Right ventricle myocardium superior (tissue), 1 donor: ENCODE measurements at regions not wholly inside any gene's neighbourhood (a gene's known extent, or its start where the extent isn't known, plus 50 kb on each side); places are given as distances from the start of the nearest gene placed in this dataset.

ENCODE experiments used
- ATAC-seq: fragments of 200-7000 bp; cut with Tn5 transposase; one replicate; pipeline ENCODE4 v1.9.1; 2020; ENCODE audit warnings: mild to moderate bottlenecking; ENCODE audit not compliant: poor library complexity
- DNase-seq: peaks from one replicate; pipeline ENCODE4 v3.0.0-alpha.2; 2020
- intact Hi-C: fragments of 100-400 bp; cut with DNase I; formaldehyde crosslinking; loops from one replicate; pipeline ENCODE4 v1.11.2; 2022
- donor health status: DM: no; HTN: yes; CAD: no; lungs with severe emphysema.

DNA sequence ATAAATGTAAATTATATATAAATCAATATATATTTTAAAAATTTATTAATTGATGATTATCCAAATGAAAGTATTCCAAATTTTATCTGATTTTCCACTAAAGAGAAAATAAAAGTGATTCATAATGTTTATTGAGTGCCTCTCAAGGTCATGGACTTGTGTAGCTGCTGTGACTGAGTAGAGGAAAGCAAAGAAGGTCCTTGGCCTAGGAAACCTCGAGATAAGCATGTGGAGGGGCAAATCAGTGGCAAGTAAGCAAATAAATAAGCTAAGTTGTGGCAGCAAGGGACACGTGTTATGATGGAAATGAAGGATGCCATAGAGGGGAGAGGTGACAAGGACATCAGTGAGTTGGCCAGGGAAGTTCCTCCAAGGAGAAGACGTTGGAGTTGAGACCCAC, 866.1 kb upstream of the ID2 start:
- ATAC-seq = no peak
- no peak for DNase-seq
- intact Hi-C loops = no loop called here

DNA sequence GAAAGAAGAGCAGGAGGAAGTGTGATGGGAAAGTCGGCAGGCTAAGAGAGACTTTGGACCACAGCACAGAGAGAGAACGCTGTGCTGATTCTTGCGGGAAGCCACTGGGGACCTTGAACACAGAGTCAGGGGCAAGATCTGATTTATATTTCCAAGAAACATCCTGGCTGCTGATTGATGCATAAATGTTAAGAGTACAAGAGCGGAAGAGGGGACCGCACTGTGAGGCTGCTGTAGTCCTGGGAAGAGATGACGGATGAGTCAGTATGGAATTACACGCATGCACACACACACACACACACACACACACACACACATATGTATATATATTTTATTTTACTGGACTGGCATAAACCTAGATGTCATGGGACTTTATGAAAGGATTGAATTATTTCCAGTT, 865.6 kb upstream of the ID2 start:
- no peak for DNase-seq
- no peak for ATAC-seq
- intact Hi-C loops = no loop called here

DNA sequence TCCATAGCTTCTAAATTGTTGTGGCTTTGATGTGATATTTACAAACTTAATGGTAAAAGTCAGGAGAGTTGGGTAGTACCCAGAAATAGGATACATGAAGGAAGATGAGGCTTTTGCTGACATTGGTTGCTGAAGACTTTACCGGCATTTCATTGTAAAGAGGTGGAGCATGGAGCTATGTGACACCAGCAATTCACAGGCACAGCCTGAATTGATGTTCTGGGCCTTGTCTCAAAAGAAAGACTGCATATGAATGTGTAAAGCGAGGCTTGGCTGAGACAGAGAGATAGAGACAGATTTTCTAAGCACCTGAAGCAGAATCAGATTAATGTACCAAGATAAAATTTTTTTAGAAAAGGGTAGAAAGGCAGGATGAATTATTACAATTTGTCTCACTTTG, 864.9 kb upstream of the ID2 start:
- ATAC-seq = no peak
- intact Hi-C loops = no loop called here

GRCh38 chr2:7819316-7819715, 862.5 kb upstream of the ID2 start:
- DNase-seq = no peak
- ATAC-seq = no peak
- intact Hi-C loops = no loop called here

More for the DNA sequence above, 864.9 kb upstream of the ID2 start:
- DNase-seq = no peak

- intact Hi-C loops = no loop called here
- ATAC-seq = no peak
These were observed 862.0 kb upstream of the ID2 start for GRCh38 chr2:7819850-7820249.

DNA sequence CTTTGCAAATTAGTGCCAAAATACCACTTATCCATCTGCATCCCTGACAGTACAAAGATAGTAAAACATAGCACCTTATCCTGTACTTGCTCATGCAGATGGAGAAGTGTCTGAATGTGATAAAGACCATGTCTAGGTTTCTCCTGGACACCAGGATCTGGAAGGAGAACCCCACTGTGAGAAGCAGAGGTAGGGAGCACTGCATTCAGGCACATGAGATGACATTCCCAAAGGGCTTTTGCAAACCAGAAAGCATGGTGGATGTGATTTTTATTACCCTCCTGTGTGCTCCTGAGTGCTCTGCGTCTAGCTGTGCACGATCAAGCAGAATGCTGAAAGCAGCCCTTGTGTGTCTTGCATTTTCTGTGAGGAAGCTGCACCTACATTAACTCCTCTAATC, 857.6 kb upstream of the ID2 start:
- no peak for ATAC-seq
- intact Hi-C loops = no loop called here

More at GRCh38 chr2:7819850-7820249, 862.0 kb upstream of the ID2 start:
- DNase-seq = no peak

DNA sequence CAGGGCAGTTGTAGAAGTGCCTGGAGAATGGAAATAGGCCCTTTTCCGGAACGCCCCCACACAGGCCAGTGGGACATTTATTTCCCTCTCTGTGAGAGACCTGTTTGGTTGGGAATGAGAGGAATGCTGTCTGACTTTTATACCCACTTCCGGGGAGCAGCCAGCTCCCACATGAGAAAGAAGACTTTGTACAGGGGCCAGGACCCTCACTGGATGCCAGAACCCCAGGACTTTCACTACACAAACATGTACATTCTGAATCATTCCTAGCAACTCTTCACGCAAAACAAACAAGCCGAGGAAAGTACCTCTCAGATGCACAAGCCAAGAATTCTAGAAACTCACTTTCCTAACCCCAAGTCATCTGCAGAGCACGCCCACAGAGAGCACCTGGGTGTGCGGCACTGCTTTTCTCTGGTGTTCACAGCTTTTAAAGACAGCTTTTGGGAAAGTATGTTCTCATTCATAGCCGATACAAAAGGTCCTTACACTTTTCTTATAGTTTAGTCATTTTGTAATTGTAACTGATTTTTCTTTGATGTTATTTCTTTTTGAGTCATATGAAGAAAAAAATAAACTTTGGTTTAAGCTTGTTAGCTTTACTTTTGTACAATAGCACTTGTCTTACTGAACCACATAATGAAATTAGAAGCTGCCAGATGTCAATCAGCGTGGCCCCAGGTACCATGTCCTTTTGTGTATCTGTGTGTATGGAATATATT, 856.1 kb upstream of the ID2 start:
- DNase-seq = no peak
- intact Hi-C loops = no loop called here
- ATAC-seq = no peak

More for the DNA sequence above, 857.6 kb upstream of the ID2 start:
- no peak for DNase-seq

- DNase-seq = no peak
- no peak for ATAC-seq
- intact Hi-C loops = no loop called here
These were observed 855.2 kb upstream of the ID2 start for GRCh38 chr2:7826656-7827055.

DNA sequence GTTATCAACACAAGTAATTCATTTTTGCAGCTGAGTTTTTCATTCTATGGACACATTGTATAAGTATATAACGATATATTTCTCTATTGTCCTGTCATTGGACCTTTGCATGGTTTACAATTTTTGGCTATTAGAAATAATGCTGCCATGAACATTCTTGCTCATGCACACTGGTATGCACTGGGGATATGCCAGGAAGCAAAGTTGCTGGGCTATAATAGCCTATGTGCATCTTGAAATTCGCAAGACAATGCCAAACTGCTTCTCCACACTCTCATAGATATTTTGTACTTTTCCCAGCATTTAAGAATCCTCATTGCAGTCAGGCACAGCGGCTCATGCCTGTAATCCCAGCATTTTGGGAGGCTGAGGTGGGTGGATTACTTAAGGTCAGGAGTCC, 852.6 kb upstream of the ID2 start:
- intact Hi-C loops = no loop called here

GRCh38 chr2:7830616-7831015, 851.2 kb upstream of the ID2 start:
- intact Hi-C loops = no loop called here
- no peak for ATAC-seq
- DNase-seq = no peak

More for the DNA sequence above, 852.6 kb upstream of the ID2 start:
- ATAC-seq (no peak), DNase-seq (no peak)

DNA sequence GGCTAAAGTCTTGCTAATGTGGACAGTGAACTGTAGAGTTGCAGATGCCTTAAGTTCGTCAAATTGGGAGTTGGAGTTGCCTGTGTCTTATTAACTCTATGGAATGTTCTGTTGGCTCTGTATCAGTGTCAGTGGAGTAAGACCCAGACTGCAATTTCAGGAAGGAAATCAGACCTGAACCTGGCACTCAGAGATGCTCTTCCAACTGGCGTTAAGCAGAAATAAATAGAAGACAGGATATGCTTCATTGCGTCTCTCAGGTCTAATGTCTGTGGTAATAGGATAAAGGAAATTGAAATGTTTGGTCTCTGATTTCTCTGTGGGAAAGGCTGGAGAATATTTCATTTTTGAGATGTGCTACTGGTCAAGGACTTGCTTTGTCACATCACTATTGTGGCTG, 846.7 kb upstream of the ID2 start:
- DNase-seq (no peak), ATAC-seq (no peak)

DNA sequence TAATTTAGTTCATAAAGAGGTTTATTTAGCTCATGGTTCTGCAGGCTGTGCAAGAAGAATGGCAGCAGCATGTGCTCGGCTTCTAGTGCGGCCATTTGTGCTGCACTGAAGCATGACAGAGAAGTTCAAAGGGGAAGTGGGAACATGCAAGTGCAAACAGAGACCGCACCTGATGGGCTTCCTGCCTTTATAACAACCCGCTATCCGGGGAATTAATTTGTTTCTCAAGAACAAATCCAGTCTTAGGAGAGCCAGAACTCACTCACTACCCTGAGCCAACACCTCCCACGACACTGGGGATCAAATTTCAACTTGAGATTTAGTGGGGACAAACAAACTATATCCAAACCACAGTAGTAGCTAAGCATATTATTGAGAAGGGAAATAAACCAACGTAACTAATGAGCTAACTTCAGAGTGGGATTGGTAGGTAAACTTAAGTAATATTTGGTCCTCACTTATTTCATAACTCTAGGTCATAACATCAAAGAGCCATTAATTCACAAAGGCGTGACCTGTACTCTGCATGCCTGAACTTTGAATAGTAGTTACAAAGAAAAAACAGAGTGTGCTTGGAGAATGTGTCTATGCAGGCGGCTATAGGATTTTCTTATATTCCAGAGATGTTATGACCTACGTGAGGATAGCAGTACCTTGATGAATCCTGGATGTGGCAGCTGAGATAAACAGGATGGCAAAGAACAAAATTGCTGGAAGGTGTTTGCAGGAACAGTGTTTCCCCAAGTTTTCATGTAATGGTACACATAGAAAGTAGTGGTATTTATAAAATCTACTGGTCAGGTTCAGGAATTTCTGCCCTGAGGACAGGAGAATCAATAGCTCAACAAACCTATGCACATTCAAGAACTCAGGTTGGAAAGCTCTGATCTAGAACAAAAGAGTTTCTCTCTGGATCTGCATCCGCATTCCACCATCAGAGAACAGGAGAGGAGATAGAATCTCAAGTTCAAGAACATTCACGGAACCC, 845.9 kb upstream of the ID2 start:
- DNase-seq (no peak), ATAC-seq (no peak)
- intact Hi-C loops = no loop called here

More for the DNA sequence above, 846.7 kb upstream of the ID2 start:
- intact Hi-C loops = no loop called here

- intact Hi-C loops = no loop called here
- no peak for ATAC-seq
- no peak for DNase-seq
These were observed 844.6 kb upstream of the ID2 start for GRCh38 chr2:7837237-7837760.

- DNase-seq (no peak), ATAC-seq (no peak)
- intact Hi-C loops = no loop called here
These were observed 843.2 kb upstream of the ID2 start for GRCh38 chr2:7838669-7839068.

DNA sequence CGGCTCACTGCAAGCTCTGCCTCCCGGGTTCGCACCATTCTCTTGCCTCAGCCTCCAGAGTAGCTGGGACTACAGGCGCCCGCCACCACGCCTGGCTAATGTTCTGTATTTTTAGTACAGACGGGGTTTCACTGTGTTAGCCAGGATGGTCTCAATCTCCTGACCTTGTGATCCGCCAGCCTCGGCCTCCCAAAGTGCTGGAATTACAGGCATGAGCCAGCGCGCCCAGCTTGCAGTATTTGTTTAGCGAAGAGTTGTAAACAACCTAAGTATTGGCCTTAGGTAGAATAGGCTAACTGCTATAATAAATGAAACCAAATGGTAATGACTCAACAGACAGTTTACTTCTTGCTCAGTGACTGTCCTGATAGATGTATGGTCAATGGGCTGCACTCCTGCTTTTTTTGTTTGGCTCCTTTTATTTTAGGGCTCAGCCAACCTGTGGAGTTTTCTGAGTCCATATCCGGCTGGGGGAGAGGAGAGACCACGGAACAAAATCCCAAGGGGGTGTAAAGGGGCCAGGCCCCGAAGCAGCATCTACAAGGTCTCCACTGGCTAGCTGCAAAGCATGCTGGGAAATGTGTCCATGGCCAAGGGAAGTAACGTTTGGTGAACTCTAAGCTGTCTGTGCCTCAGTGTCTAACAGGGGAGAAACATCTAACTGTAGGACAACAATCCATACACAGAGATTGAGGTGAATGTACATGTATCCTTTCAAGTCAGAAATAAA, 841.0 kb upstream of the ID2 start:
- ATAC-seq (no peak), DNase-seq (no peak)
- intact Hi-C loops = no loop called here

DNA sequence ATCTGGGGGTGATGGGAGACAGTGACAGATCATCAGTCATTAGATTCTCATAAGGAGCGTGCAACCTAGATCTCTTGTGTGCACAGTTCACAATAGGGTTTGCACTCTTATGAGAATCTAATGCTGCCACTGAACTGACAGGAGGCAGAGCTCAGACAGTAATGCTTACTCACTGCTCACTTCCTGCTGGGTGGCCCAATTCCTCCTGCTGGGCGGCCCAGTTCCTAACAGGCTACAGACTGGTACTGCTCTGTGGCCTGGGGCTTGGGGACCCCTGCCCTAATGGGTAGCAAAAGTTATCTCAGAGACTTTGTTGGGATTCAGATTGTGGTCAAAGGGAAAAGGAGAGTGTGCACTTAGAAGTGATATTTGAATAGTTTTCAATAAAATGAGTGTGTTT, 840.1 kb upstream of the ID2 start:
- ATAC-seq = no peak
- intact Hi-C loops = no loop called here
- DNase-seq = no peak

DNA sequence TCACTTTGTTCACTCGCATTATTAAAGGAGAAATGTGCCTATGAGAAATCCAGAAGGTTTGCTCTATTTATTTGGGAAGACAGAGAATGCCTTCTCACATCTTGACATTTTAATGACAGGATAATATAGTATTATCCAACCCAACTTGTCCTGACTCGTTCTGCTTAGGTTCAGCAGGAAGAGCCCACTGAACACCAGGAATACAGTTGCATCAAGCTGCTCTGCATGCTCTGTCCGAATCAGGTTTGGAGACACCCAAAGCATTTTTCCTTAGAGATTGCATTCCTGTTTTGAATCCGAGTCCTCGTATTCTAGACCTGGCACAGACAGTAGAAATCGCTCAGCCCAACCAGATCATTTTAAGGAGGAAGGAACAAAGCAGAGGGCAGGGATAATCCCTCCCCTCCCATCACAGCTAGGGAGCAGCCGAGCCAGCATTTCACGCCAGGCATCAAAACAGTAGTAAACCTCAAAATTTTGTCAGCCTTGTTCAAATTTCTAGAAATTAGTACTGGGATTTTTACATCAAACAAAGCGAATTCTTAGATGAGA, 837.4 kb upstream of the ID2 start:
- no peak for DNase-seq
- no peak for ATAC-seq
- intact Hi-C loops = no loop called here

GRCh38 chr2:7845332-7845731, 836.5 kb upstream of the ID2 start:
- no peak for DNase-seq
- intact Hi-C loops = no loop called here

DNA sequence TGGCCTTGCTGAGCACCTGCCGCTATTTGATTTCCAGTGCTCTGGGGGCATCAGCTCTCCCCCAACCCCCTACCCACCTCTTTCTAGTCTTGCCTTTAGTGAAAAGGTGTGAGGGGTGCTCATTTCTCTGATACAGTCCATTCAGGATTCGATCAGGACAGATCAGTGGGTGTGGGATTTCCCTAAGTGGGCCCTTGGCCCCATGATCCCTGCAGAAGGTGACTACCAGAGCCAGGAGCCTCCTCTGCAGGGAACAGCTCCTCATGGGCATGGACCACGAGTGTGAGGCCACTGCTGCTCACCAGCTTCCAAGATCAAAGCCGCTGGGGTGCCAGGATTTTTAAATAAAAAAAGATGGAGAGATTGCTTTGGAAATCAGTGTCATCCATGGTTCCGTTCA, 835.2 kb upstream of the ID2 start:
- intact Hi-C loops = no loop called here
- ATAC-seq (no peak), DNase-seq (no peak)

More at GRCh38 chr2:7845332-7845731, 836.5 kb upstream of the ID2 start:
- ATAC-seq = peak; percentile 67
